ENCODE measurements at regions not wholly inside any gene's neighbourhood (a gene's known extent, or its start where the extent isn't known, plus 50 kb on each side); places are given as distances from the start of the nearest gene placed in this dataset.

DNA sequence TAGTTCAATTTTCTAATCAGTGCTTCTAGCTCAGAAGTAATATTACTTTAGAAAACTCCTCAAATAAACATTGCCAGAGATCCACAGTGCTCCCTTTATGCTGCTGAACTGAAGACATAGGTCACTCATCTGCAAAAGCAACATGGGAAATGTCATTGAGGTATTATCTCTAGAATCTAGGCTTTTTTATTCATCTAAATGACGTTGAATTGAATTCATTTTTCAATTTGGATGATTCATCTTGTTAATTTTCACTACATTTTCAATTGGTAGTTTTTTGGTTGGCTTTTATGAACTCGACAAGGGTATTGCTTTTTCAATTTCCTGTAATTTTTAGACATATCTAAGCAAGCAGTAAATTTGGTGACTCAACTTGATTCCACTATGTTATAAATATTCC lies 275.4 kb downstream of the NFKBIZ start:
- DNase-seq = no peak

DNA sequence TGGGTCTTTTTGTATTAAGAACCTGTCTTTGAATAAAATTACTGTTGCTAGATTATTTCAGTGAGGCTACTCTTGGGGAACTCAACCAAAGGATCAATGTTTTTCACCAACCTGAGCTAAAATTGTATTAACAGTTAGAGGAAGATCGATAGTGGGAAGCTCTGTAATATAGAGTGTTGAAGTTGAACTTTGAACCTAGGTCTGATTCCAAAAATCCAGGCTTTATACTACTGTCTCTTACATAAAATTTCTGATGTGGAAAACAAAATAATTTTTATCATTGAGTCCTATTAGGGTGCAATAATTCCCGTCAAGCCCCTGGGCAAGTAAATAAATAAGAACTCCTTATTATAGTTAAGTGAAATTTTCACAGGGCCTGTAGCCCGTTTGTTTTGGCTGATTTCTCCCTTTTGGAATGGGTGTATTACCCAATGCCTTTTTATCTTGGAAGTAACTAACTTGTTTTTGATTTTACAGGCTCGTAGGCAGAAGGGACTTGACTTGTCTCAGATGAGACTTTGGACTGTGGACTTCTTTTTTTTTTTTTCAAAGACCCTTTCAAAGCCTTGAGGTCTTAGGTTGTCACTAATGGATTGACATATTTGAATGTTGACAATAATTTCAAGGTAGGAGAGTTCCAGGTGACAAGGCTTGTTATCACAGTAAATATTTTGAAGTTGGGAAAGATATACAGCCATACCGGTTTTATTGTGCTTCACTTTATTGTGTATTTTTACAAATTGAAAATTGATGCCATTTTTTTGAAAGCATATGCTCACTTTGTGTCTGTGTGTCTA lies 276.1 kb downstream of the NFKBIZ start:
- no peak for DNase-seq

DNA sequence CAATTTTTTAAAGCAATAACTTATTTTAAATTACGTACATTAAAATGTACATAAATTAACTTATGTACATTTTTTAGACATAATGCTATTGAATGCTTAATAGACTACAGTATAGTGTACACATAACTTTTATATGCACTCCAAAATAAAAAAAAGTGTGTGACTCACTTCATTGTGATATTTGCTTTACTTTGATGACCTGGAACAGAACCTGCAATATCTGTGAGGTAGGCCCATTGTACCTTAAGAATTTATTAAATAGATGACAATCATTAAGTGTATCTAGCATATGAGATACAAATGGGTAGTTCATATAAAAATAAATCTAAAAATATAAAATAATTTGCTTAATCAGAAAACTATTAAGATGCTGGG lies 276.7 kb downstream of the NFKBIZ start:
- DNase-seq = no peak

DNA sequence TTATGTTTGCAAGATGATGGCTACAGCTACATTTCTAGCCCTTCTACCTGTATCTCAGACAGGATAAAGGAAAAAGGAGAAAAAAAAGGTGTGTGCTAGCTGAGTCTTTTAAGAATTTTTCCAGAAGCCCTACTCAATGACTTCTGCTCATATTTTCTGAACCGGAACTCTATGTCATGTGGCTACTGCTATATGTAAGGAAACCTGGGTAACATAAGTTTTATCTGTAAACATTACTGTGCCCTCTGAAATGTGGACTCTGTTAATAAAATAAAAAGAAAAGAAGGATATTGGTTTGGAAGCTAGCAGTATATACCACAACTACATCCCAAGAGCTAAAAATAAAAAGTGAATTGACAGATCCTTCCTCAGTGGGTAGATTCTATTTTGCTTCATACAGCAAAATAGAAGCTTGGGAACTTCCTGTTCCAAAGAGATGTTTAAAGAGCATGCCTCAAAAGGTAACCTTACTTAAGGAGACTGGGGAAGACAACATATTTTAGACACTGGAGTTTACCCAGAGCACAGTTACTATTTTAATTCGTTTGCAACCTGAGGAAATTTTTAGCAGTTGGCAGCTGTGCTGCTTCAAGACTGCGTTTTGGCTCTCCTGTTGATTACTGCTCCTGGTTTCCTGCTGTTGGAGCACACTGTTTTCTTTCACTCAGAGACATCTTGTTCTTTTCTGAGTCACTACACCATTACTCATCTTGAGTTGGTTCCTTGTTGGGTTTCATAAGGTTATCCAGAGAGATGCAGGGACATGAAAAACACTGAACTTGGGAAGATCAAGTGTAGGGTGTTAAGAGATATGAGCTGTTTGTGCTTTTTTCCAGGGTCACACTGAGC lies 280.7 kb downstream of the NFKBIZ start:
- no peak for DNase-seq

DNA sequence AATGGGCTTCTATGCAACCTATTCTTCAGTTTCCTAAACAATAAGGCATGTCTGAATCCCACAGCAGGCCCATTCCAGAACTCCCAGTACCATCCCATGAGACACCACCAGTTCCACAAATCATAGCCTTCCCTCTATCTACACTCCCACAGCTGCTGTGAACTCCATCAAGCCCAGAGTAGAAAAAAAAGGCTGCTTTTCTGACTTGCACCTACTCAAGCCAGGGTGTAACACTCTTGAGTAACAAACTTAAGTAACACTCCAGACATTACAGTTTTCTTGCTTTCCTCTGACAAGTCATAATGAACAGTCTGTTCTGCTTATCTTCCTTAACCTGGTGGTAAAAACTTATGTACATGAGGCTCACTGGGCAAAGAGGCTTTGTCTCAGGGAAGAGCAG lies 283.1 kb downstream of the NFKBIZ start:
- DNase-seq = no peak

DNA sequence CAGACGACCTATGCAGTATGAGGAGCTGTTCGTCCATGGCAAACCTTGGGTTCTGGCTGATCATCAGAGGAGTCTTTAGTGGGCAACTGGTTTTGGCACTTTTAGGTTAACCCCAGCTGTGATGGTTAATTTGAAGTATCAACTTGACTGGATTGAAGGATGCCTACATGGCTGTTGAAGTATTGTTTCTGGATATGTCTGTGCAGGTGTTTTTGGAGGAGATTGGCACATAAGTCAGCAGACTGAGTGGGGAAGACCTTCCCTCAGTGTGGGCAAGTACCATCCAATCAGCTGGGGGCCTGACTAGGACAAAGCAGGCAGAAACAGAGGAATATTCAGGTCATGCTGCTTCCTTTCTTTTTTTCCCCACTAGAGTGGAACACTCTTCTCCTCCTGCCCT lies 284.1 kb downstream of the NFKBIZ start:
- DNase-seq = no peak

DNA sequence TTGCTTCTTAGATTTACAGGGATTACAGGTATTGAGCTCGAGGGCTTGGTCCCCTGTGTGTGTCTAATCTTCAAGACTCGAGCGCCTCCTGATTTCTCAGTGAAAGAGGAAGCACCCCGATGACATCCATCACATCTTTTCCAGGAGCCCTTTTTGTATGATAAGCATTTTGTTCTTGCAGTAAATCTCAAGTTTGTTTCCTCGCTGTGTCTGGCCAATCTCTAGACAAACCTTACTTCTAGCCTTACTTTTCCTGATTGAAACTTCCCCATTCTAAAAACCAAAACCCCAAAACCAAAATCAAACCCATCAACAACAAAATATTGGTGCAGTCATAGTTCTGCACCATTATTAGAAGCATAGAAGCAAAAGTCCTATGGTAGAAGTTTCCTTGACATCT lies 286.0 kb downstream of the NFKBIZ start:
- DNase-seq = no peak

DNA sequence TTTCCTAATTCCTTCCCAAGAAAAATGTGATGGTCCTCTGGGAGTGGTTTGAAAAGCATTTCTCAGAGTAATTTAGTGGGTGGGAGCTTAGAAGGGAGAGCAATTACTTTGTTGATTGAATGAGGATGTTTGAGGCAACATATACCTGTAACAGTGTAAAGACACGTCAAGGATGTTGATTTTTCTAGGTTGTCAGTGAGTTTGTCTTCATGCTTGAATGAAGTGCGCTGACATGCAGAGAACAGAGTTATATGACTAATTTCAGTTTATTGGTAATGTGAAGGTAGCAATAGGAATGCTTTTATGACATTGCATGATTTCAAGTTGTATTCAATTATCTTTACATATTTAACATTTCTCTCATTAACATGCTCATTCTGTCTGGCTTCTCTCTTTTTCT lies 286.9 kb downstream of the NFKBIZ start:
- DNase-seq = no peak

DNA sequence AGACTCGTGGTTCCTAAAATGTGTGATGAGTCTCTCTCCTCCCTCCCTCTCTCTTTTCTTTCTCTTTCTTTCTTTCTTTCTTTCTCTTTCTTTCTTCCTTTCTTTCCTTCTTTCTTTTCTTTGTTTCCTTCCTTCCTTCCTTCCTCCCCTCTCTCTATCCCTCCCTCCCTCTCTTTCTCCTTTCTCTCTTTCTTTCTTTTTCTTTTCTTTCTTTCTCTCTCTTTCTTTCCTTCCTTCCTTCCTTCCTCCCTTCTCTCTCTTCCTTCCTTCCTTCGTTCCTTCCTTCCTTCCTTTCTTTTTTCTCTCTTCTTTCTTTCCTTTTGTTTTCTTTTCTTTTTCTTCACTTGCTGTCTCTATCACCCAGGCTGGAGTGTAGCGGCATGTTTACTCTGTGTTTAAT lies 290.8 kb downstream of the NFKBIZ start:
- DNase-seq = no peak

DNA sequence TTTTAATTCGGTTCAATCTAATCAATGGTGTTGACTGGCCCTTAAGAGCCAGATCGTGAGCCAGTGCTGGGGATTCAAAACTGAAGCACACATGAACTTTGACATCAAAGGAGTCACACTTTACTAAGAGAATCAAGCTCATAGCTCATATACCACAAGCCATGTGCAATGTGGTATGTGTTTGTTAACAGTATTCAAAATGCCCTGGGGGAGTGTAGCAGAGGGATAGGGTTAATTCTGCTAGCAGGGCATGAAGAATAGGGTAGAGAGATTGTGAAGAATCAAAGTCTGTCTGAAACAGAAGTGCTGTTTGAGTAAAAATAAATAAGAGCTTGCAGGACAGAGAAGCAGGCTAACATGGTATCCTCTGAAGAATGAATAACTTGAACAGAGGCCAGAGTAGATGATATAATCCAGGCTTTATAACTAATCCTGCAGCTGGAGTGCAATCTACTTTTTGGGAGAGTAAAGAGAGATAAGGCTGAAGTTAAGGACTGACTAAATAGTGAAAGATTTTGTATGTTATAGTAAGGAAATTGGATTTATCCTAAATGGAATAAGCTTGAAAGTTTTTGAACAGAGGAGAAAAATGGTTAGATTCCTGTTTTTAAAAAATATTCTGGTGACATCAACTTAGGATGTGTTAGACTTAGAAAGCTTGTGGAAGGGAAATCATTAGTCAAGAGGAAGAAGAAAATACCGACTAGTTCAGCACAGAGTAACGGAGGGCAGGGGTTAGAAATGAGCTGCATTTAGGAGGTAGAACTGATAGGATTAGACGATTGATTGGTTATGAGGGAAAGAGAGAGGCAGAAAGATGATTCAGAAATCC lies 292.0 kb downstream of the NFKBIZ start:
- DNase-seq = no peak

DNA sequence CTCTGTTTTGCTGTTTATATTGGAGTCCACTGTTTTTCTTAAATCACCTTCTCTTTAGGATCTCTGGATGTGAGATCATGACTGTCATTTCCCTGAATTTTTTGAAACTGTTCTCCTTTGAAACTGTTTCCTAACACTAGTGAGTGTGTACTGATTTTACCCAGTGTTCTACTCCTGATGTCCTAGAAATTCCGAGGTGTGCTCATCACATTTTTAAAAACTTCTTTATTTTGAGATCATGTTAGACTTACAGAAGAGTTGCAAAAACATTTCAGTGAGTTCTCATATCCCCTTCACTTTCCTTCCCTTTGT lies 292.6 kb downstream of the NFKBIZ start:
- no peak for DNase-seq

DNA sequence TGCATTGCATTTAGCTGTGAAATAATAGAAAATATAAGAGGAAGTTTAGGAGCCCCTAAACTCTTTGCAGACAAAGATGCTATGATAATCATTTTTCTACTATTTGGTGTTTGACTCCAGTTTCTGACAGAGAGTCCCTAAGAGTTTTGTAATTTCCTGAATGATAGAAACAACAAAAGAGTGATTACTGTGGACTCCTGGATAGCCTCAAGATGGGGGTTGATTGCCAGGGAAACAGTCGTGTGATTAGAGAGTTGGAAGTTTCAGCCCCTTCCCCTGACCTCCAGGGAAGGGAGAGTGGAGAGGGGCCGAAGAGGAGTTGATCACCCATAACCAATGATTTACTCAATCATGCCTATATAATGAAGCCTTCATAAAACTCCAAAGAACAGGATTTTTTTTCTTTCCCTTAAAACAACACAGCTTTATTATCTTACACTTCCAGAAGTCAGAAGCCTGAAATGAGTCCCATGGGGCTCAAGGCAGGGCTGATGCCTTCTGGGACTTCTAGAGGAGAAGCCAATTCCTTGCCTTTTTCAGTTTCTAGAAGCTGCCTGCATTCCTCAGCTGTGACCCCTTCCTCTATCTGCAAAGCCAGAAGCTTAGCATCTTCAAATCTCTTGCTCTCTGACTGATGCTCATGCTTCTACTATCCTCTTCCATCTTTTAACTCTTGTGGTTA lies 292.3 kb upstream of the ZPLD1 start:
- no peak for DNase-seq

DNA sequence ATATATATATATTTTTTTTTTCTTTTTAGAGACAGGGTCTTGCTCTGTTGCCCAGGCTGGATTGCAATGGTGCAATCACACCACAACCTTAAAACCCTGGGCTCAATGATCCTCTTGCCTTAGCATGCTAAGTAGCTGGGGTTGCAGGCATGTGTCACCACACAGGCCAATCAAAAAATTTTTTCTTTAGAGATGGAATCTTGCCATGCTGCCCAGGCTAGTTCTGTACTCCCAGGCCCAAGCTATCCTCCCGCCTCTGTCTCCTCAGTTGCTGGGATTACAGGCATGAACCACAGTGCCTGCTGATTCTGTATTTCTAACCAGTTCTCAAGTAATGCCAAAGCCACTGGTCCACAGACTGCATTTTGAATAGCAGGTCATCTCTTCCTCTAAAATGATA lies 291.3 kb upstream of the ZPLD1 start:
- no peak for DNase-seq

DNA sequence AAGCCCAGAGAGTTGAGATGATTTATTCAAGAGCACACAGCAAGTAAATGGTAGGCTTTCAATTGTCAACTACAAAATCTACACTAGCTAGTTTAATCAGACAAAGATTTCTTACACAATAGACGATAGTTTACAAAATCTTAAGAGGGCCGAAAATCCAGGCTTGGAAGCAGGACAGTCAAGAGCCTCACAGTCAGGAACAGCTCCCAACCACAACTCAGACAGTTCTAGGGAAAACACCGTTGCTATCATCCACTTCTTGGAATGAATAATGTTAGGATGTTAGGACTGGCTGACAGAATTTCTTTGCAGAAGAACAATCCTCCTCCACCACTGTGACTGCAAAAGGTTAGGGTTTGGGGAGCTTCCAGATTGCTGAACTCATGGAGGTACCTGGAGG lies 290.8 kb upstream of the ZPLD1 start:
- DNase-seq = no peak

DNA sequence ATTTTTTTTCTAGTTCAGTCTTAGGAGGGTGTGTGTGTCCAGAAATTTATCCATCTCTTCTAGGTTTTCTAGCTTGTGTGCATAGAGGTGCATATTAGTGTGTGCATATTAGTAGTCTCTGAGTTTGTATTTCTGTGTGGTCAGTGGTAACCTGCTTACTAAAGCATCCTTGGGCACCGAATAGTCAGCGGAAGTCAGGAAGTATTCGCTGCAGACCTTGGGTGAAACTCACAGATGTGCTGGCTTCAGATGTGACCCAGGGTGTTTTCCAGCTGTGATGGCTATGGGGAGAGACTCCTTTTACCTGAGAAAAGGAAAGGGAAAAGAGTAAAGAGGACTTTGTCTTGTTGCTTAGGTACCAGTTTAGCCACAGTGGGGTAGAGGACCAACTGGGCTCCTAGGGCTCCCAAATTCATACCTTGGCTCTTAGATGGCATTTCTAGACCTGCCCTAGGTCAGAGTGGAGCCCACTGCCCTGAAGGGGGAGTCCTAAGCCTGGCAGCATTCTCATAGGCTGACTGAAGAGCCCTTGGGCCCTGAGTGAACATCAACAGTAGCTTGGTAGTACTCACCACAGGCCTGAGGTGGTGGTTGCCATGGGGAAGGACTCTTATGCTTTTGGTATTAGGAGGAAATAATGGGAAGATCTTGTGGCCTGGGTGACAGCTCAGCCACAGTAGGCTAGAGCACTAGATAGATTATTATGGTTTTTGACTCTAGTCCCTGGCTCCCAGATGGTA lies 286.0 kb upstream of the ZPLD1 start:
- DNase-seq = no peak

DNA sequence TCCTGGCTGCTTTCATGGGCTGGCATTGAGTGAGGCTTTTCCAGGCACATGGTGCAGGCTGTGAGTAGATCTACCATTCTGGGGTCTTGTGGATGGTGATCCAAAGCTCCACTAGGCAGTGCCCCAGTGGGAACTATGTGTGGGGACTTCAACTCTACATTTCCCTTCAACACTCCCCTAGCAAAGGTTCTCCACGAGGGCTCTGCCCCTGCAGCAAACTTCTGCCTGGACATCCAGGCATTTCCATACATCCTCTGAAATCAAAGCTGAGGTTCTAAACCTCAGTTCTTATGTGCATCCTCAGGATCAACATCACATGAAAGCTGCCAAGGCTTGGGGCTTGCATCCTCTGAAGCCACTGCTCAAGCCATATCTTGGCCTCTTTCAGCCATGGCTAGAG lies 282.9 kb upstream of the ZPLD1 start:
- no peak for DNase-seq

DNA sequence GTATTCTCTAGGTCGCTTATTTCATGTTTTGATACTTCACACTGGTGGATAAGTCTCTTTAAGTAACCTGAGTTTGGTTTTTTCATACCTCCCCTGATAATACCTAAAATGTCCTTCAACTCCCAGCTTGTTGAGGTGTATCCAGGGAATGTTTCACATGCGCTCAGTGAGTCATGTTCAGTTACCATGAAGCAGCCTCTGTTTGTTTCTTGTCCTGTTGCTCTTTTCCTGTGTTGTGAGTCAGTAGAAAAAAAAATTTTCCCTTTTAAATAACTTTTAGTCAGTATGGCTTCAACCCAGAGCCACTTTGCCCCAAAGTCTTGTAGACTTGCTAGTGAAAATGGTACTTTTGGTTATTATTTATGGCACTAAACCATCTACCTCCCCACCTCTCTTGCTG lies 278.4 kb upstream of the ZPLD1 start:
- DNase-seq = no peak

DNA sequence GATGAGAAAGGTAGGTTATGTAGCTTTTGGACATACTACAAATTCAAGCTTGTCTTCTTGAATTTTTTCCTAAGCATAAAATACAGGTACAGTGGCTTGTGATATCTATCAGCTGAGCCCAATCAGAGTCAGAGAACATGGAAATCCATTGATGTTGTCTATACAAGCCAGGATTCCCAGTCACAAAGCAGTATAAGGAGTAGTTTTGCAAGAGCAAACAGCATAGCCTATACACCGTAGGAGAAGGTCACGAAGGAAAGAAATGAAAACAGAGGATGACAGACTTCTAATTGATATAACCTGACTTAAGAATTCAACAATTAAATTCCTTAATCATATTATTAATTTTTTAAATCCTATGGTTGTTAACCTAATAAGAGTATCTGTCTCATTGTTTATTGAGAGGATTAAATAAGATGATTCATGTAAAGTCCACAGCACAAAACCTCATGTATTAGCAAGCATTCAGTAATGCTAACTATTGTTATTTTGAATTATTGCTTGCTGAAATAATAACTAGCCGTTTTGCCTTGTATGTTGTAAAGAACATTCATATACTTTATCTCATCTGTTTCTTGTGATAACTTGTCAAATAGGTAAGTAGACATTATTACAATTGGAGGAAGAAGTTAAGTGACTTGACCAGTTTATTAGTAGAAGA lies 276.6 kb upstream of the ZPLD1 start:
- DNase-seq = no peak

DNA sequence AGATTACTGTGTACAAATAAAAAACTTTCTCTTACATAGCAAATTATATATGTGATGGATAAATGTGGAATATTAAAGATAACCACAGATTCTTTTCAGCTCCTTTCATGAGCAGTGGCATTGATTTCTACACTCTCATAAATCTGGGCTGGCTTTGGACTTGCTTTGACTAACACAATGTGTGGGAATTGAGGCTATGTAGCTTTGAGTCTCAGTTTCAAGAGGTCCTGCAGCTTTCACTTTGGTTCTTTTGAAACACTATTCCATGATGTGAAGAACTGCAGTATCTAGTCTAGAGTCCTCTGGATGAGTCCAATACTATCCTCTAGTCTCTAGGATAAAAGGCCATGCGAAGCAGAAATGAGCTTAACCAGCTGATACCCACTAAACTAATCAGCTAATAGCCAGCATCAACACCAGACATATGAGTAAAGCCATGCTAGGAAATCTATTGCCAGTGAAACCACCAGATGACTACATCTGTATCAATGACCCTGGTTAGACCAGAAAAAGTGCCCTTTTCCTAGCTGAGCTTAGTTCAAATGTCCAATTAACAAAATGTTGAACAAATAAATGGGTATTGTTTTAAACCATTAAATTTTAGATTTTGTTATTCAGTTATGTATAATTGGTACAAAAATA lies 274.9 kb upstream of the ZPLD1 start:
- no peak for DNase-seq

DNA sequence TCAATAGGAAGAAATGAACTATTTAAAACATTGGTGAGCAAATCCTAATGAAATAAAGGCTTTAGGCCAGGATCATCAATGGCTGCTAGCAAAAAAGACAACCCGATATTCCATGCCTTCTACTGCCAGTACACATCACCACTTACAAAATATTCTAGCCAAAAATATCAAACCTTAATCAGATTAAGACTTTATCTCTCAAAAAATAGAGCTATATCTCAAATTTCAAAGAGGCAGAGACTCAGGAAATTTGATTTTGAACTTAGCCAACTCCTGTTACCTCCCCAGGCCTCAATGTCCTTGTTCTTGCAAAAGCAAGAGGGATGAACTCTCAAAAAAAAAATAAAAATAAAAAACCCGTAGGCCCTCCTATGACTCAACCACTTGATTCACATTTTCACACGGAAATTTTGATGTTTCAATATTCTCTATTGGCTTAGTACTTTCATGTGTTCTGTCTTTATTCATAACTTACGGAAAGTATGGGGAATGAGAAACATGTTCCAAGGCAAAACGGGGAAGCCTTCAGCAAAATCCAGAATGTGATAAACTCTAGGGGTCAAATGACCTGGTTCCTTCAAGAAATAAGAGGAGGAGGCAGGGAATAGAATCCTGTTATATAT lies 273.3 kb upstream of the ZPLD1 start:
- DNase-seq = no peak

DNA sequence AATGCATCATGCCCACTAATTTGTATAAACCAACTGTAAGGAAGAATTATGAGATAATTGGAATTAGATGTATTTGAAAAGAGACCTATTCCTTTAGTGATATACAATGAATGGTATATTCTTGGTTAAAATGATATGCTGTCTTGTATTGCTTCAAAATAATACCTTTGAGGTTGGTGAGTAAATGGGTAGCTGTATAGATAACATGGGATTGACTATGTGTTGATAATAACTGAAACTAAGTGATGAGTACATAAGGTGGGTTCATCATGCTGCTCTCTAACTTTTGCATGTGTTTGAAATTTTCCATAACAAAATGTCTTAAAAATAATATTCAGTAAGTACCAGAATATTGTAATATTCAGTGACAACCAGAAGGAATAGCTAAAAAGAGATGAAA lies 272.6 kb upstream of the ZPLD1 start:
- DNase-seq = no peak
